ENCODE measurements at regions not wholly inside any gene's neighbourhood (a gene's known extent, or its start where the extent isn't known, plus 50 kb on each side); places are given as distances from the start of the nearest gene placed in this dataset.
"Not testable (repeated sequence)": the region's sequence is repeated elsewhere in the genome, so short reads cannot be mapped to it uniquely, and the experiment has no call there.

DNA sequence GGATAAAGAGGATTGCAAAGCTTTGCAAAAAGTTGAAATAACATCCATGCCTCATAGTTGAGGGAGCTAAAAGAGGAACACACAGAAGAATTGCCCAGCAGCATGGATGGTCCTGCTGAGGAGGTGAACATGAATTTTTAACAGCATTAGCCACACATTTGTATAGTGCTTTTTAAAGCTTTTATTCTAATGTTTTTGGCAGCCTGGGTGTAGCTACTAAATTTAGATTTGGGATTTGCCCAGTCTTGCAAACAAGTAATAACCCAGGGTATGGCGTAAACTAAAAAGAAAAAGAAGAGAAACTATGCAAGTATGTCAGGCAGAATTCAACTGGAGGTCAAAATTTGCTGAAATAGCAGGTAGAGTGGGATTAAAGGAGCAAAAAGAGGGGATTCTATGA lies 75.1 kb upstream of the PTPRK start:
- intact Hi-C loops (cut with micrococcal nuclease): no loop called here
- Histone ChIP-seq H3K27ac (ENCODE audit: low read length) (no peak overlapping the region), H3K79me2 (ENCODE audit: low read length) (no peaks in the 10 kb centered on the region), H3K9me2 (replicated peaks; ENCODE audit: low read length) (no peaks in the 10 kb centered on the region), H3K4me2 (ENCODE audit: low read length) (no peak overlapping the region), H3K36me3 (ENCODE audit: low read depth, low read length) (no peaks in the 10 kb centered on the region), H3K4me1 (ENCODE audit: insufficient read depth, low read length) (peaks cover 44% of the 10 kb centered on the region), H3K9ac (ENCODE audit: low read length) (no peak overlapping the region), H3K4me3 (ENCODE audit: low read length) (no peak overlapping the region), H3F3A (ENCODE audit: low read length, unreplicated experiment) (peaks cover 4% of the 10 kb centered on the region), H4K20me1 (ENCODE audit: low read length) (no peaks in the 10 kb centered on the region), H2AFZ (ENCODE audit: low read length) (no peak overlapping the region), H3K27me3 (ENCODE audit: low read length) (no peaks in the 10 kb centered on the region), H3K9me3 (ENCODE audit: low read length) (no peaks in the 10 kb centered on the region)
- CTCF ChIA-PET: no interaction called here
- TF ChIP-seq EZH2 (IDR thresholded peaks at IDR 0.05; ENCODE audit: low read length, unreplicated experiment) (no peak), EZH2phosphoT487 (IDR thresholded peaks at IDR 0.05; ENCODE audit: borderline replicate concordance, low read length) (no peak)
- TF ChIP-seq, protein P1, sequence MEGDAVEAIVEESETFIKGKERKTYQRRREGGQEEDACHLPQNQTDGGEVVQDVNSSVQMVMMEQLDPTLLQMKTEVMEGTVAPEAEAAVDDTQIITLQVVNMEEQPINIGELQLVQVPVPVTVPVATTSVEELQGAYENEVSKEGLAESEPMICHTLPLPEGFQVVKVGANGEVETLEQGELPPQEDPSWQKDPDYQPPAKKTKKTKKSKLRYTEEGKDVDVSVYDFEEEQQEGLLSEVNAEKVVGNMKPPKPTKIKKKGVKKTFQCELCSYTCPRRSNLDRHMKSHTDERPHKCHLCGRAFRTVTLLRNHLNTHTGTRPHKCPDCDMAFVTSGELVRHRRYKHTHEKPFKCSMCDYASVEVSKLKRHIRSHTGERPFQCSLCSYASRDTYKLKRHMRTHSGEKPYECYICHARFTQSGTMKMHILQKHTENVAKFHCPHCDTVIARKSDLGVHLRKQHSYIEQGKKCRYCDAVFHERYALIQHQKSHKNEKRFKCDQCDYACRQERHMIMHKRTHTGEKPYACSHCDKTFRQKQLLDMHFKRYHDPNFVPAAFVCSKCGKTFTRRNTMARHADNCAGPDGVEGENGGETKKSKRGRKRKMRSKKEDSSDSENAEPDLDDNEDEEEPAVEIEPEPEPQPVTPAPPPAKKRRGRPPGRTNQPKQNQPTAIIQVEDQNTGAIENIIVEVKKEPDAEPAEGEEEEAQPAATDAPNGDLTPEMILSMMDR (conservative IDR thresholded peaks at IDR 0.05; ENCODE audit: low read depth, low read length): no peak
- ATAC-seq (no peak), DNase-seq (no peak)
- POLR2A ChIA-PET (ENCODE audit: unreplicated experiment): no interaction called here
- BruUV-seq (replicated peaks): no TSS peak

DNA sequence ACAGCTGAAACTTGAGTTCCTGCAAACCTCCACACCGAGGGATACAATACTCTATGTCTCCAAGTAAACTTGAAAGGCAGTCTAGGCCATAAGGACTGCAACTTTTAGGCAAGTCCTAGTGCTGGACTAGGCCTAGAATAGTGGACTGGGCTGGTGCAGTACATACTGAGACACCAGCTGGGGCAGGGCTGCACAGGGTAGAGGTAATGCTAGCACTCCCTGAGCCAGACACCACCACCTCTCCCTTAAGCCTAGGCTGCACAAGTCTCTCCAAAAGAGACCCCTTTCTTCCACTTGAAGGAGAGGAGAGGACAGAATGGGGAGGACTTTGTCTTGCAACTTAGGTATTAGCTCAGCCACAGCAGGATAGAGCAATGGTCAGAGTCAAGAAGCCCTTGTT lies 65.7 kb upstream of the PTPRK start:
- H3K27ac ChIP-seq (ENCODE audit: low read length): no peak overlapping the region
- H3K4me1 ChIP-seq (ENCODE audit: insufficient read depth, low read length): no peaks in the 10 kb centered on the region
- no peaks in the 10 kb centered on the region for H3K9me3 ChIP-seq (ENCODE audit: low read length)
- ATAC-seq: no peak
- no peaks in the 10 kb centered on the region for H3K36me3 ChIP-seq (ENCODE audit: low read depth, low read length)
- TF ChIP-seq EZH2phosphoT487 (IDR thresholded peaks at IDR 0.05; ENCODE audit: borderline replicate concordance, low read length): no peak
- TF ChIP-seq, protein P1 (conservative IDR thresholded peaks at IDR 0.05; ENCODE audit: low read depth, low read length): no peak
- TF ChIP-seq EZH2 (IDR thresholded peaks at IDR 0.05; ENCODE audit: low read length, unreplicated experiment): no peak
- H2AFZ ChIP-seq (ENCODE audit: low read length): no peak overlapping the region
- no peak overlapping the region for H3K9ac ChIP-seq (ENCODE audit: low read length)
- no peaks in the 10 kb centered on the region for H4K20me1 ChIP-seq (ENCODE audit: low read length)
- H3K9me2 ChIP-seq (replicated peaks; ENCODE audit: low read length): no peaks in the 10 kb centered on the region
- no TSS peak for BruUV-seq (replicated peaks)
- no peak overlapping the region for H3K4me2 ChIP-seq (ENCODE audit: low read length)
- no peaks in the 10 kb centered on the region for H3K27me3 ChIP-seq (ENCODE audit: low read length)
- CTCF ChIA-PET: no interaction called here
- DNase-seq: no peak
- no peak overlapping the region for H3K4me3 ChIP-seq (ENCODE audit: low read length)
- H3F3A ChIP-seq (ENCODE audit: low read length, unreplicated experiment): no peaks in the 10 kb centered on the region
- intact Hi-C loops (cut with micrococcal nuclease): no loop called here
- H3K79me2 ChIP-seq (ENCODE audit: low read length): no peaks in the 10 kb centered on the region
- POLR2A ChIA-PET (ENCODE audit: unreplicated experiment): no interaction called here

DNA sequence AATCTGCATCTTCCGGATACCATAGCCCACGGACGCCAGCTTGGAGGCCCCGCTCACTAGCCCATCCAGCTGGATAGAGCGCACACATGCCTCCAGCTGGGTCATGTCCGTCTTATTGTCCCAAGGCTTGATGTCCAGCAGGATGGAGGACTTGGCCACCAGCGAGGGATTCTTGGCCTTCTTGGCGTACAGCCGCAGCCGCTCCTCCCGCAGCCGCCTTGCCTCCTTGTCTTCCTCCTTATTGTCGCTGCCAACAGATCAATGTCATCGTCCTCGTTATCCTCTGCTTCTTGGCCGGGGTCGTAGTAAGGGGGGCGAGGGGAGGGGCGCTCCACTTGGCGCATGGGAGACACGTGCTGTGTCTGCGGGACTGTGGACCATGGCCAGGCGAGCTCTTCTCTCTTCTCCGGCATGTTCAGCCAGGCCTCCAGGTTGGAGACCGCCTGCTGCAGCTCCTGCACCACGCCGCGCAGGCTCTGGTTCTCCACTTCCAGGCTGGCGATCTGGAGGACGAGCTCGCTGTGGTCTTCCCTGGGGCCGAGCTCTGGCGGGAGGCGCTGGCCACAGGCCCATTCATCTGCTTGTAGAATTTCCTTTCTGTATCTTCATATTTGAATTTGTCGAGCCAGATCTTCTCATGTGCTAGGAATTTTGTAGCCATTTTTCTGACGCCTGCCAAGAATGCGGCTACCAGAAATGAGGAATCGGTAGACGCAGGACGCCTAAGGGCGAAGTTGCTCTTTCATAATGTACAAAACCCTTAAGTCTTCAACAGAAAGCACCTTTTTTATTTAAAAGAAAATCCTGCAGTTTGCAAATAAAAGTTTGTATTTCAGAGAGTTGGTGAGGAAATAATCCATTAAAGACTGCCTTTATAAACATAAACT lies 60.1 kb upstream of the PTPRK start:
- POLR2A ChIA-PET (ENCODE audit: unreplicated experiment): no interaction called here

DNA sequence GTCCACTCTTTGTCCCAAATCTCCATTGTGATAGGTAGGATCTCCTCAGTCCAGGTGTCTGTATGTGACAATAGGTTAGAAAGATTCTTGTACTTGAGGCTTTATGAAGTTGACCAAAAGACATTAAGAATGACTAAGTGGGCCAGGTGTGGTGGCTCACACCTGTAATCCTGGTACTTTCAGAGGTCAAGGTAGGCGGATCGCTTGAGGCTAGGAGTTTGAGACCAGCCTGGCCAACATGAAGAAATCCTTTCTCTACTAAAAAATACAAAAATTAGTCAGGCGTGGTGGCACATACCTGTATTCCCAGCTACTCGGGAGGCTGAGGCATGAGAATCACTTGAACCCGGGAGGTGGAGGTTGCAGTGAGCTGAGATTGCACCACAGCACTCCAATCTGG lies 54.9 kb upstream of the PTPRK start:
- H3K79me2 ChIP-seq (ENCODE audit: low read length); intact Hi-C loops (cut with micrococcal nuclease); H3K9me2 ChIP-seq (replicated peaks; ENCODE audit: low read length); H3K27ac ChIP-seq (ENCODE audit: low read length); H3K4me3 ChIP-seq (ENCODE audit: low read length); BruUV-seq (replicated peaks); H3F3A ChIP-seq (ENCODE audit: low read length, unreplicated experiment); DNase-seq; H3K9ac ChIP-seq (ENCODE audit: low read length); H2AFZ ChIP-seq (ENCODE audit: low read length); H3K36me3 ChIP-seq (ENCODE audit: low read depth, low read length); CTCF ChIA-PET; H3K9me3 ChIP-seq (ENCODE audit: low read length); H3K27me3 ChIP-seq (ENCODE audit: low read length); H4K20me1 ChIP-seq (ENCODE audit: low read length); H3K4me2 ChIP-seq (ENCODE audit: low read length); ATAC-seq; POLR2A ChIA-PET (ENCODE audit: unreplicated experiment): not testable (repeated sequence)
- H3K4me1 ChIP-seq (ENCODE audit: insufficient read depth, low read length): peaks cover 24% of the 10 kb centered on the region

More for the DNA sequence above, 60.1 kb upstream of the PTPRK start:
- Histone ChIP-seq H3K27ac (ENCODE audit: low read length) (no peak overlapping the region), H3K9ac (ENCODE audit: low read length) (no peak overlapping the region), H4K20me1 (ENCODE audit: low read length) (no peaks in the 10 kb centered on the region), H3F3A (ENCODE audit: low read length, unreplicated experiment) (no peaks in the 10 kb centered on the region), H3K4me3 (ENCODE audit: low read length) (no peak overlapping the region), H3K36me3 (ENCODE audit: low read depth, low read length) (no peaks in the 10 kb centered on the region), H3K9me2 (replicated peaks; ENCODE audit: low read length) (no peaks in the 10 kb centered on the region), H3K9me3 (ENCODE audit: low read length) (no peaks in the 10 kb centered on the region), H3K4me1 (ENCODE audit: insufficient read depth, low read length) (no peaks in the 10 kb centered on the region), H2AFZ (ENCODE audit: low read length) (no peak overlapping the region), H3K4me2 (ENCODE audit: low read length) (no peak overlapping the region), H3K27me3 (ENCODE audit: low read length) (no peaks in the 10 kb centered on the region), H3K79me2 (ENCODE audit: low read length) (no peaks in the 10 kb centered on the region)
- CTCF ChIA-PET: no interaction called here
- TF ChIP-seq, protein P1 (conservative IDR thresholded peaks at IDR 0.05; ENCODE audit: low read depth, low read length): no peak
- TF ChIP-seq EZH2 (IDR thresholded peaks at IDR 0.05; ENCODE audit: low read length, unreplicated experiment) (no peak), EZH2phosphoT487 (IDR thresholded peaks at IDR 0.05; ENCODE audit: borderline replicate concordance, low read length) (no peak)
- DNase-seq (no peak), ATAC-seq (no peak)
- intact Hi-C loops (cut with micrococcal nuclease): no loop called here
- no TSS peak for BruUV-seq (replicated peaks)
